ENCODE measurements at regions not wholly inside any gene's neighbourhood (a gene's known extent, or its start where the extent isn't known, plus 50 kb on each side); places are given as distances from the start of the nearest gene placed in this dataset.

GRCh38 chr17:79415909-79416308 lies 194.9 kb downstream of the RBFOX3 start:
- no peak for TF ChIP-seq POLR2A (IDR thresholded peaks at IDR 0.05)
- TF ChIP-seq POLR2AphosphoS5 (IDR thresholded peaks at IDR 0.05), result no peak

All from breast epithelium (tissue), 3 donors.